Stimulated activated CD4-positive, alpha-beta T cell treated with anti-CD3 and anti-CD28 coated beads, TNF-alpha, amount 100 ng/mL, for 1 hour (primary cell): ENCODE measurements at regions not wholly inside any gene's neighbourhood (a gene's known extent, or its start where the extent isn't known, plus 50 kb on each side); places are given as distances from the start of the nearest gene placed in this dataset.

Experiments used
- DNase-seq, 3 donors: peaks; one replicate each; pipeline ENCODE4 v3.0.0-alpha.2; 2020; ENCODE audit warnings: low read depth in 3 of 3, low spot score in 1 of 3

- no peak for DNase-seq
These were observed 190.5 kb upstream of the PPP1R26 start for GRCh38 chr9:135289081-135289491.

- DNase-seq = no peak
These were observed 189.5 kb upstream of the PPP1R26 start for GRCh38 chr9:135290086-135290485.

- DNase-seq = no peak
These were observed 189.0 kb upstream of the PPP1R26 start for GRCh38 chr9:135290566-135290965.

- no peak for DNase-seq
These were observed 188.4 kb upstream of the PPP1R26 start for GRCh38 chr9:135291165-135291564.

- no peak for DNase-seq
These were observed 184.7 kb upstream of the PPP1R26 start for GRCh38 chr9:135294836-135295235.

GRCh38 chr9:135295551-135296300 lies 183.9 kb upstream of the PPP1R26 start:
- no peak for DNase-seq

- no peak for DNase-seq
These were observed 182.7 kb upstream of the PPP1R26 start for GRCh38 chr9:135296735-135297455.

GRCh38 chr9:135297456-135298075 lies 182.0 kb upstream of the PPP1R26 start:
- no peak for DNase-seq

- no peak for DNase-seq
These were observed 180.4 kb upstream of the PPP1R26 start for GRCh38 chr9:135299239-135299590.

GRCh38 chr9:135299651-135300345 lies 179.8 kb upstream of the PPP1R26 start:
- DNase-seq = no peak

- no peak for DNase-seq
These were observed 179.0 kb upstream of the PPP1R26 start for GRCh38 chr9:135300346-135301141.

- no peak for DNase-seq
These were observed 178.0 kb upstream of the PPP1R26 start for GRCh38 chr9:135301271-135302263.

- DNase-seq = no peak
These were observed 177.0 kb upstream of the PPP1R26 start for GRCh38 chr9:135302329-135303279.

GRCh38 chr9:135303280-135303647 lies 176.3 kb upstream of the PPP1R26 start:
- no peak for DNase-seq

GRCh38 chr9:135303865-135304499 lies 175.6 kb upstream of the PPP1R26 start:
- no peak for DNase-seq

- DNase-seq = no peak
These were observed 174.7 kb upstream of the PPP1R26 start for GRCh38 chr9:135304886-135305285.

- DNase-seq = no peak
These were observed 173.9 kb upstream of the PPP1R26 start for GRCh38 chr9:135305546-135306180.

GRCh38 chr9:135306699-135307098 lies 172.9 kb upstream of the PPP1R26 start:
- no peak for DNase-seq
